MM.1S (cell line): ENCODE measurements at regions not wholly inside any gene's neighbourhood (a gene's known extent, or its start where the extent isn't known, plus 50 kb on each side); places are given as distances from the start of the nearest gene placed in this dataset.

Experiments
- DNase-seq: peaks from one replicate; pipeline ENCODE4 v3.0.0-alpha.2; 2015
- H2AFZ ChIP-seq: fragments of 300-600 bp; sonication (generic); 2 replicates; pipeline ENCODE4 v1.6.0; 2016; ENCODE audit warnings: antibody characterized with exemption, low read length
- H3F3A ChIP-seq: fragments of 300-600 bp; sonication (generic); 2 replicates; pipeline ENCODE4 v1.6.1; 2016; ENCODE audit warnings: mild to moderate bottlenecking, antibody characterized with exemption, low read length, moderate library complexity, mixed read lengths; ENCODE audit not compliant: insufficient read depth
- H3K27ac ChIP-seq: fragments of 300-600 bp; sonication (generic); 2 replicates; pipeline ENCODE4 v1.5.1; 2016; ENCODE audit warnings: mild to moderate bottlenecking, low read length
- H3K27me3 ChIP-seq: fragments of 300-600 bp; sonication (generic); replicated peaks from 2 replicates; pipeline ENCODE4 v1.6.0; 2016; ENCODE audit warnings: low read length; ENCODE audit not compliant: insufficient read depth
- H3K36me3 ChIP-seq: fragments of 300-600 bp; sonication (generic); replicated peaks from 2 replicates; pipeline ENCODE4 v1.6.1; 2016; ENCODE audit warnings: mild to moderate bottlenecking, low read length, mixed read lengths; ENCODE audit not compliant: insufficient read depth
- H3K4me1 ChIP-seq: fragments of 300-600 bp; sonication (generic); 2 replicates; pipeline ENCODE4 v1.6.1; 2016; ENCODE audit warnings: low read length, mixed read lengths
- H3K4me2 ChIP-seq: fragments of 300-600 bp; sonication (generic); 2 replicates; pipeline ENCODE4 v1.6.0; 2016; ENCODE audit warnings: low read depth, low read length
- H3K4me3 ChIP-seq: fragments of 300-600 bp; sonication (generic); 2 replicates; pipeline ENCODE4 v1.5.1; 2016; ENCODE audit warnings: low read length, mixed read lengths
- H3K79me2 ChIP-seq: fragments of 300-600 bp; sonication (generic); 2 replicates; pipeline ENCODE4 v1.6.1; 2016; ENCODE audit warnings: mixed run types, low read length, mixed read lengths
- H3K9ac ChIP-seq: fragments of 300-600 bp; sonication (generic); 2 replicates; pipeline ENCODE4 v1.6.1; 2016; ENCODE audit warnings: low read length, mixed read lengths
- H3K9me2 ChIP-seq: fragments of 300-600 bp; sonication (generic); replicated peaks from 2 replicates; pipeline ENCODE4 v1.6.1; 2016; ENCODE audit warnings: mild to moderate bottlenecking, low read length, mixed read lengths; ENCODE audit not compliant: insufficient read depth
- H3K9me3 ChIP-seq: fragments of 300-600 bp; sonication (generic); replicated peaks from 2 replicates; pipeline ENCODE4 v1.6.1; 2016; ENCODE audit warnings: mild to moderate bottlenecking, low read length, mixed read lengths; ENCODE audit not compliant: insufficient read depth
- H4K20me1 ChIP-seq: fragments of 300-600 bp; sonication (generic); 2 replicates; pipeline ENCODE4 v1.6.1; 2016; ENCODE audit warnings: mild to moderate bottlenecking, low read length, moderate library complexity, mixed read lengths; ENCODE audit not compliant: insufficient read depth
- CTCF ChIP-seq: fragments of 300-600 bp; sonication (generic); IDR thresholded peaks from 2 replicates; pipeline ENCODE4 v1.5.1; 2016; ENCODE audit warnings: antibody characterized with exemption, low read length, mixed read lengths
- EZH2 ChIP-seq: fragments of 300-600 bp; sonication (generic); optimal IDR thresholded peaks from 2 replicates; pipeline ENCODE3; 2017; ENCODE audit warnings: low read depth, mild to moderate bottlenecking, antibody characterized with exemption, low read length, mixed read lengths
- EZH2phosphoT487 ChIP-seq: fragments of 300-600 bp; sonication (generic); IDR thresholded peaks from 2 replicates; pipeline ENCODE4 v1.6.1; 2018; ENCODE audit warnings: antibody characterized with exemption, low read length

- H3K27ac ChIP-seq = no peak overlapping the region
- no peaks in the 10 kb centered on the region for H4K20me1 ChIP-seq
- TF ChIP-seq CTCF (no peak), EZH2 (no peak), EZH2phosphoT487 (no peak)
- no peaks in the 10 kb centered on the region for H3K9me3 ChIP-seq
- no peak overlapping the region for H3K9ac ChIP-seq
- H3K4me2 ChIP-seq = no peak overlapping the region
- no peaks in the 10 kb centered on the region for H3K9me2 ChIP-seq
- no peaks in the 10 kb centered on the region for H3F3A ChIP-seq
- no peak overlapping the region for H3K4me3 ChIP-seq
- no peak overlapping the region for H2AFZ ChIP-seq
- H3K4me1 ChIP-seq = no peaks in the 10 kb centered on the region
- no peaks in the 10 kb centered on the region for H3K79me2 ChIP-seq
- H3K27me3 ChIP-seq = no peaks in the 10 kb centered on the region
- no peaks in the 10 kb centered on the region for H3K36me3 ChIP-seq
- no peak for DNase-seq
Observed at GRCh38 chr21:16320110-16320509, 590.3 kb downstream of the USP25 start.

GRCh38 chr21:16322454-16322853, 592.7 kb downstream of the USP25 start:
- no peak overlapping the region for H3K4me2 ChIP-seq
- H3F3A ChIP-seq = no peaks in the 10 kb centered on the region
- H3K36me3 ChIP-seq = no peaks in the 10 kb centered on the region
- H3K4me3 ChIP-seq = no peak overlapping the region
- no peaks in the 10 kb centered on the region for H3K4me1 ChIP-seq
- no peaks in the 10 kb centered on the region for H3K9me2 ChIP-seq
- no peaks in the 10 kb centered on the region for H3K79me2 ChIP-seq
- TF ChIP-seq EZH2 = no peak
- H3K27ac ChIP-seq = no peak overlapping the region
- no peak overlapping the region for H2AFZ ChIP-seq
- no peak overlapping the region for H3K9ac ChIP-seq
- no peaks in the 10 kb centered on the region for H3K9me3 ChIP-seq
- no peaks in the 10 kb centered on the region for H4K20me1 ChIP-seq
- no peak for DNase-seq
- no peaks in the 10 kb centered on the region for H3K27me3 ChIP-seq

- Histone ChIP-seq H3K4me3 (no peak overlapping the region), H2AFZ (no peak overlapping the region)
- DNase-seq = no peak
Observed at GRCh38 chr21:16323596-16323995, 593.8 kb downstream of the USP25 start.

More at GRCh38 chr21:16323596-16323995, 593.8 kb downstream of the USP25 start:
- no peaks in the 10 kb centered on the region for H3K79me2 ChIP-seq
- H3K27ac ChIP-seq = no peak overlapping the region
- H3F3A ChIP-seq = no peaks in the 10 kb centered on the region
- H3K4me1 ChIP-seq = no peaks in the 10 kb centered on the region
- H4K20me1 ChIP-seq = no peaks in the 10 kb centered on the region
- no peaks in the 10 kb centered on the region for H3K9me2 ChIP-seq
- H3K9me3 ChIP-seq = no peaks in the 10 kb centered on the region
- H3K9ac ChIP-seq = no peak overlapping the region
- H3K27me3 ChIP-seq = no peaks in the 10 kb centered on the region
- TF ChIP-seq EZH2phosphoT487 = no peak
- no peak for TF ChIP-seq EZH2
- no peak for TF ChIP-seq CTCF
- no peak overlapping the region for H3K4me2 ChIP-seq
- no peaks in the 10 kb centered on the region for H3K36me3 ChIP-seq
